ENCODE measurements at regions not wholly inside any gene's neighbourhood (a gene's known extent, or its start where the extent isn't known, plus 50 kb on each side); places are given as distances from the start of the nearest gene placed in this dataset.

DNA sequence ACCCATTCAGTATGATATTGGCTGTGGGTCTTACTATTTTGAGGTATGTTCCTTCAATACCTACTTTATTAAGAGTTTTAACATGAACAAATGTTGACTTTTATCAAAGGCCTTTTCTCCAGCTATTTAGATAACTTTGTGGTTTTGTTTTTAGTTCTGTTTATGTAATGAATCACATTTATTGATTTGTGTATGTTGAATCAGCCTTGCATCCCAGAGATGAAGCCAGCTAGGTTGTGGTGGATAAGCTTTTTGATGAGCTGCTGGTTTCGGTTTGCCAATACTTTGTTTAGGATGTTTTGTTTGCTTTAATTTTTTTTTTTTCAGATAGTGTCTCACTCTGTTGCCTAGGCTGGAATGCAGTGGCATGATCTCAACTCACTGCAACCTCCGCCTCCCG is 609.0 kb upstream of the COX7C start:
- TF ChIP-seq, protein P1, sequence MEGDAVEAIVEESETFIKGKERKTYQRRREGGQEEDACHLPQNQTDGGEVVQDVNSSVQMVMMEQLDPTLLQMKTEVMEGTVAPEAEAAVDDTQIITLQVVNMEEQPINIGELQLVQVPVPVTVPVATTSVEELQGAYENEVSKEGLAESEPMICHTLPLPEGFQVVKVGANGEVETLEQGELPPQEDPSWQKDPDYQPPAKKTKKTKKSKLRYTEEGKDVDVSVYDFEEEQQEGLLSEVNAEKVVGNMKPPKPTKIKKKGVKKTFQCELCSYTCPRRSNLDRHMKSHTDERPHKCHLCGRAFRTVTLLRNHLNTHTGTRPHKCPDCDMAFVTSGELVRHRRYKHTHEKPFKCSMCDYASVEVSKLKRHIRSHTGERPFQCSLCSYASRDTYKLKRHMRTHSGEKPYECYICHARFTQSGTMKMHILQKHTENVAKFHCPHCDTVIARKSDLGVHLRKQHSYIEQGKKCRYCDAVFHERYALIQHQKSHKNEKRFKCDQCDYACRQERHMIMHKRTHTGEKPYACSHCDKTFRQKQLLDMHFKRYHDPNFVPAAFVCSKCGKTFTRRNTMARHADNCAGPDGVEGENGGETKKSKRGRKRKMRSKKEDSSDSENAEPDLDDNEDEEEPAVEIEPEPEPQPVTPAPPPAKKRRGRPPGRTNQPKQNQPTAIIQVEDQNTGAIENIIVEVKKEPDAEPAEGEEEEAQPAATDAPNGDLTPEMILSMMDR (IDR thresholded peaks at IDR 0.05; ENCODE audit: low read depth, low read length, missing input control): no peak
- no peak for TF ChIP-seq TAF1 (conservative IDR thresholded peaks at IDR 0.05)
- TF ChIP-seq, protein P2, sequence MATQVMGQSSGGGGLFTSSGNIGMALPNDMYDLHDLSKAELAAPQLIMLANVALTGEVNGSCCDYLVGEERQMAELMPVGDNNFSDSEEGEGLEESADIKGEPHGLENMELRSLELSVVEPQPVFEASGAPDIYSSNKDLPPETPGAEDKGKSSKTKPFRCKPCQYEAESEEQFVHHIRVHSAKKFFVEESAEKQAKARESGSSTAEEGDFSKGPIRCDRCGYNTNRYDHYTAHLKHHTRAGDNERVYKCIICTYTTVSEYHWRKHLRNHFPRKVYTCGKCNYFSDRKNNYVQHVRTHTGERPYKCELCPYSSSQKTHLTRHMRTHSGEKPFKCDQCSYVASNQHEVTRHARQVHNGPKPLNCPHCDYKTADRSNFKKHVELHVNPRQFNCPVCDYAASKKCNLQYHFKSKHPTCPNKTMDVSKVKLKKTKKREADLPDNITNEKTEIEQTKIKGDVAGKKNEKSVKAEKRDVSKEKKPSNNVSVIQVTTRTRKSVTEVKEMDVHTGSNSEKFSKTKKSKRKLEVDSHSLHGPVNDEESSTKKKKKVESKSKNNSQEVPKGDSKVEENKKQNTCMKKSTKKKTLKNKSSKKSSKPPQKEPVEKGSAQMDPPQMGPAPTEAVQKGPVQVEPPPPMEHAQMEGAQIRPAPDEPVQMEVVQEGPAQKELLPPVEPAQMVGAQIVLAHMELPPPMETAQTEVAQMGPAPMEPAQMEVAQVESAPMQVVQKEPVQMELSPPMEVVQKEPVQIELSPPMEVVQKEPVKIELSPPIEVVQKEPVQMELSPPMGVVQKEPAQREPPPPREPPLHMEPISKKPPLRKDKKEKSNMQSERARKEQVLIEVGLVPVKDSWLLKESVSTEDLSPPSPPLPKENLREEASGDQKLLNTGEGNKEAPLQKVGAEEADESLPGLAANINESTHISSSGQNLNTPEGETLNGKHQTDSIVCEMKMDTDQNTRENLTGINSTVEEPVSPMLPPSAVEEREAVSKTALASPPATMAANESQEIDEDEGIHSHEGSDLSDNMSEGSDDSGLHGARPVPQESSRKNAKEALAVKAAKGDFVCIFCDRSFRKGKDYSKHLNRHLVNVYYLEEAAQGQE (IDR thresholded peaks at IDR 0.05): no peak
- TF ChIP-seq JUND (IDR thresholded peaks at IDR 0.05): no peak
- no peak for TF ChIP-seq RAD21 (IDR thresholded peaks at IDR 0.05)
- no peak for TF ChIP-seq EGR1 (IDR thresholded peaks at IDR 0.05; ENCODE audit: low read depth in 2 of 2)

Data from liver (tissue), 3 donors.